GM23338 (cell line): ENCODE measurements at regions not wholly inside any gene's neighbourhood (a gene's known extent, or its start where the extent isn't known, plus 50 kb on each side); places are given as distances from the start of the nearest gene placed in this dataset.

Source experiments
- ATAC-seq: fragments of 200-7000 bp; cut with Tn5 transposase; 3 replicates; pipeline ENCODE4 v1.9.1; 2020
- DNase-seq: peaks from one replicate; pipeline ENCODE4 v3.0.0-alpha.2; 2015; ENCODE audit warnings: low spot score
- H2AFZ ChIP-seq: fragments of 200-600 bp; sonication (generic); 2 replicates; pipeline ENCODE4 v1.8.0; 2016; ENCODE audit warnings: antibody characterized with exemption, mild to moderate bottlenecking, moderate library complexity
- H3F3A ChIP-seq: fragments of 200-600 bp; sonication (generic); replicated peaks from 2 replicates; pipeline ENCODE4 v1.8.0; 2017; ENCODE audit warnings: antibody characterized with exemption, mixed run types, low read depth
- H3K27ac ChIP-seq: fragments of 200-600 bp; sonication (generic); 2 replicates; pipeline ENCODE4 v1.6.1; 2016; ENCODE audit warnings: low read depth
- H3K27me3 ChIP-seq: fragments of 200-600 bp; sonication (generic); 2 replicates; pipeline ENCODE4 v1.8.0; 2016; ENCODE audit warnings: mild to moderate bottlenecking, mixed run types, moderate library complexity; ENCODE audit not compliant: insufficient read depth
- H3K36me3 ChIP-seq: fragments of 200-600 bp; sonication (generic); 2 replicates; pipeline ENCODE4 v1.8.0; 2016; ENCODE audit warnings: mild to moderate bottlenecking; ENCODE audit not compliant: insufficient read depth
- H3K4me1 ChIP-seq: fragments of 200-600 bp; sonication (generic); 2 replicates; pipeline ENCODE4 v1.8.0; 2016; ENCODE audit warnings: mild to moderate bottlenecking, moderate library complexity; ENCODE audit not compliant: insufficient read depth
- H3K4me2 ChIP-seq: fragments of 200-600 bp; sonication (generic); 2 replicates; pipeline ENCODE4 v1.7.1; 2017; ENCODE audit warnings: mixed run types
- H3K4me3 ChIP-seq: fragments of 200-600 bp; sonication (generic); 2 replicates; pipeline ENCODE4 v1.6.1; 2016; ENCODE audit warnings: mixed run types
- H3K79me2 ChIP-seq: fragments of 200-600 bp; sonication (generic); replicated peaks from 2 replicates; pipeline ENCODE4 v1.8.0; 2017; ENCODE audit warnings: mild to moderate bottlenecking; ENCODE audit not compliant: insufficient read depth
- H3K9me2 ChIP-seq: fragments of 200-600 bp; sonication (generic); 2 replicates; pipeline ENCODE4 v1.8.0; 2017; ENCODE audit not compliant: insufficient read depth
- H4K20me1 ChIP-seq: fragments of 200-600 bp; sonication (generic); replicated peaks from 2 replicates; pipeline ENCODE4 v1.8.0; 2017; ENCODE audit warnings: mild to moderate bottlenecking; ENCODE audit not compliant: insufficient read depth
- H3K27ac Mint-ChIP-seq: 2 replicates; pipeline ENCODE4 v1.8.0; 2020; ENCODE audit warnings: inconsistent platforms, mild to moderate bottlenecking, moderate library complexity, mixed read lengths
- H3K27me3 Mint-ChIP-seq: 3 replicates; pipeline ENCODE4 v1.8.0; 2022; ENCODE audit warnings: low read depth, mild to moderate bottlenecking, moderate library complexity, mixed read lengths, inconsistent platforms; ENCODE audit not compliant: insufficient read depth, poor library complexity
- H3K36me3 Mint-ChIP-seq: 3 replicates; pipeline ENCODE4 v1.8.0; 2021; ENCODE audit warnings: low read depth, mild to moderate bottlenecking, inconsistent platforms, moderate library complexity, mixed read lengths
- H3K4me1 Mint-ChIP-seq: 3 replicates; pipeline ENCODE4 v1.8.0; 2020; ENCODE audit warnings: mild to moderate bottlenecking, inconsistent platforms, mixed read lengths
- H3K4me3 Mint-ChIP-seq: 3 replicates; pipeline ENCODE4 v1.8.0; 2021; ENCODE audit warnings: moderate library complexity, mild to moderate bottlenecking, inconsistent platforms, mixed read lengths
- H3K9me3 Mint-ChIP-seq: 3 replicates; pipeline ENCODE4 v1.8.0; 2020; ENCODE audit warnings: moderate library complexity, mild to moderate bottlenecking, inconsistent platforms, mixed read lengths
- CREB1 ChIP-seq: fragments of 250-450 bp; sonication (Bioruptor Pico); IDR thresholded peaks from 2 replicates; pipeline ENCODE4 v1.5.0; 2020; ENCODE audit warnings: low read depth, mild to moderate bottlenecking, moderate library complexity
- EZH2 ChIP-seq: fragments of 200-600 bp; sonication (generic); IDR thresholded peaks from one replicate; pipeline ENCODE4 v1.8.0; 2017; ENCODE audit warnings: antibody characterized with exemption, mild to moderate bottlenecking, low read depth; ENCODE audit not compliant: unreplicated experiment
- EZH2phosphoT487 ChIP-seq: fragments of 200-600 bp; sonication (generic); IDR thresholded peaks from one replicate; pipeline ENCODE4 v1.8.1; 2018; ENCODE audit warnings: antibody characterized with exemption; ENCODE audit not compliant: unreplicated experiment
- JUNB ChIP-seq: IDR thresholded peaks from one replicate; pipeline ENCODE4 v1.6.1; 2016; ENCODE audit warnings: antibody characterized with exemption; ENCODE audit not compliant: unreplicated experiment
- NANOG ChIP-seq: IDR thresholded peaks from 2 replicates; pipeline ENCODE4 v1.6.1; 2016; ENCODE audit warnings: antibody characterized with exemption, borderline replicate concordance
- STAT1 ChIP-seq: IDR thresholded peaks from one replicate; pipeline ENCODE4 v1.6.1; 2016; ENCODE audit warnings: antibody characterized with exemption; ENCODE audit not compliant: unreplicated experiment
- ZNF114 ChIP-seq: fragments of 250-450 bp; sonication (Bioruptor Pico); IDR thresholded peaks from 2 replicates; pipeline ENCODE4 v1.5.0; 2020; ENCODE audit warnings: mild to moderate bottlenecking, moderate library complexity
- TF ChIP-seq, protein P1 (sequence below): IDR thresholded peaks from 2 replicates; pipeline ENCODE4 v1.6.1; 2016; ENCODE audit warnings: antibody characterized with exemption
- TF ChIP-seq, protein P2 (sequence below), 2 experiments: fragments of 200-600 bp in 1 of 2; sonication (generic) in 1 of 2; conservative IDR thresholded peaks; 2 replicates each; pipeline versions ENCODE4 v1.5.1 to v1.6.1; 2016 to 2017; ENCODE audit warnings: antibody characterized with exemption in 2 of 2, low read depth in 2 of 2, mild to moderate bottlenecking in 2 of 2, moderate library complexity in 1 of 2
- TF ChIP-seq, protein P3 (sequence below): fragments of 250-450 bp; sonication (Bioruptor Pico); IDR thresholded peaks from 2 replicates; pipeline ENCODE4 v1.5.0; 2020; ENCODE audit warnings: mild to moderate bottlenecking, moderate library complexity
- TF ChIP-seq, protein P4 (sequence below): IDR thresholded peaks from one replicate; pipeline ENCODE4 v1.6.1; 2018; ENCODE audit warnings: antibody characterized with exemption; ENCODE audit not compliant: unreplicated experiment

DNA sequence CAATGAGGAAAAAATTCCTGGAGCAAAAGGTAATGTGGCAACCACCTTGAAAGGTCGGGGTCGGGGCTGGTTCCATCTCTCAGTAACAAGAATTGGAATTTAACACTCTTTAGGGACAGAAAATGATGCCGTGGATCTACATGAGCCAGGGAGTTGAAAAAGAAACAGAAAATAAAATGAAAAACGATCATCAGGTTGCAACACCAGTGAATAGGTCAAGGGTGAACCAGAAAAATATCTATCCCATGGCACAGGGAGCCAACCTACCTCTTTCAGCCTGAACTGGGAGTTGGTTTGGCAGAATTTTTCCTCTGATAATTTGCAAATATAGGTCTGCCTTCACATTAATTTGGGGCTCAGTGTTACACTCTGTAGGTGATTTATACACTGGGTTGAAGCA lies 93.7 kb downstream of the C4orf33 start:
- TF ChIP-seq, protein P1, sequence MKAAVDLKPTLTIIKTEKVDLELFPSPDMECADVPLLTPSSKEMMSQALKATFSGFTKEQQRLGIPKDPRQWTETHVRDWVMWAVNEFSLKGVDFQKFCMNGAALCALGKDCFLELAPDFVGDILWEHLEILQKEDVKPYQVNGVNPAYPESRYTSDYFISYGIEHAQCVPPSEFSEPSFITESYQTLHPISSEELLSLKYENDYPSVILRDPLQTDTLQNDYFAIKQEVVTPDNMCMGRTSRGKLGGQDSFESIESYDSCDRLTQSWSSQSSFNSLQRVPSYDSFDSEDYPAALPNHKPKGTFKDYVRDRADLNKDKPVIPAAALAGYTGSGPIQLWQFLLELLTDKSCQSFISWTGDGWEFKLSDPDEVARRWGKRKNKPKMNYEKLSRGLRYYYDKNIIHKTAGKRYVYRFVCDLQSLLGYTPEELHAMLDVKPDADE, result no peak
- TF ChIP-seq, protein P2, sequence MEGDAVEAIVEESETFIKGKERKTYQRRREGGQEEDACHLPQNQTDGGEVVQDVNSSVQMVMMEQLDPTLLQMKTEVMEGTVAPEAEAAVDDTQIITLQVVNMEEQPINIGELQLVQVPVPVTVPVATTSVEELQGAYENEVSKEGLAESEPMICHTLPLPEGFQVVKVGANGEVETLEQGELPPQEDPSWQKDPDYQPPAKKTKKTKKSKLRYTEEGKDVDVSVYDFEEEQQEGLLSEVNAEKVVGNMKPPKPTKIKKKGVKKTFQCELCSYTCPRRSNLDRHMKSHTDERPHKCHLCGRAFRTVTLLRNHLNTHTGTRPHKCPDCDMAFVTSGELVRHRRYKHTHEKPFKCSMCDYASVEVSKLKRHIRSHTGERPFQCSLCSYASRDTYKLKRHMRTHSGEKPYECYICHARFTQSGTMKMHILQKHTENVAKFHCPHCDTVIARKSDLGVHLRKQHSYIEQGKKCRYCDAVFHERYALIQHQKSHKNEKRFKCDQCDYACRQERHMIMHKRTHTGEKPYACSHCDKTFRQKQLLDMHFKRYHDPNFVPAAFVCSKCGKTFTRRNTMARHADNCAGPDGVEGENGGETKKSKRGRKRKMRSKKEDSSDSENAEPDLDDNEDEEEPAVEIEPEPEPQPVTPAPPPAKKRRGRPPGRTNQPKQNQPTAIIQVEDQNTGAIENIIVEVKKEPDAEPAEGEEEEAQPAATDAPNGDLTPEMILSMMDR (conservative IDR thresholded peaks at IDR 0.05; ENCODE audit: low read depth in 2 of 2), result no peak
- no peak for TF ChIP-seq STAT1
- TF ChIP-seq JUNB, result no peak
- TF ChIP-seq ZNF114 (CRISPR knock-in tag), result no peak
- TF ChIP-seq, protein P3, sequence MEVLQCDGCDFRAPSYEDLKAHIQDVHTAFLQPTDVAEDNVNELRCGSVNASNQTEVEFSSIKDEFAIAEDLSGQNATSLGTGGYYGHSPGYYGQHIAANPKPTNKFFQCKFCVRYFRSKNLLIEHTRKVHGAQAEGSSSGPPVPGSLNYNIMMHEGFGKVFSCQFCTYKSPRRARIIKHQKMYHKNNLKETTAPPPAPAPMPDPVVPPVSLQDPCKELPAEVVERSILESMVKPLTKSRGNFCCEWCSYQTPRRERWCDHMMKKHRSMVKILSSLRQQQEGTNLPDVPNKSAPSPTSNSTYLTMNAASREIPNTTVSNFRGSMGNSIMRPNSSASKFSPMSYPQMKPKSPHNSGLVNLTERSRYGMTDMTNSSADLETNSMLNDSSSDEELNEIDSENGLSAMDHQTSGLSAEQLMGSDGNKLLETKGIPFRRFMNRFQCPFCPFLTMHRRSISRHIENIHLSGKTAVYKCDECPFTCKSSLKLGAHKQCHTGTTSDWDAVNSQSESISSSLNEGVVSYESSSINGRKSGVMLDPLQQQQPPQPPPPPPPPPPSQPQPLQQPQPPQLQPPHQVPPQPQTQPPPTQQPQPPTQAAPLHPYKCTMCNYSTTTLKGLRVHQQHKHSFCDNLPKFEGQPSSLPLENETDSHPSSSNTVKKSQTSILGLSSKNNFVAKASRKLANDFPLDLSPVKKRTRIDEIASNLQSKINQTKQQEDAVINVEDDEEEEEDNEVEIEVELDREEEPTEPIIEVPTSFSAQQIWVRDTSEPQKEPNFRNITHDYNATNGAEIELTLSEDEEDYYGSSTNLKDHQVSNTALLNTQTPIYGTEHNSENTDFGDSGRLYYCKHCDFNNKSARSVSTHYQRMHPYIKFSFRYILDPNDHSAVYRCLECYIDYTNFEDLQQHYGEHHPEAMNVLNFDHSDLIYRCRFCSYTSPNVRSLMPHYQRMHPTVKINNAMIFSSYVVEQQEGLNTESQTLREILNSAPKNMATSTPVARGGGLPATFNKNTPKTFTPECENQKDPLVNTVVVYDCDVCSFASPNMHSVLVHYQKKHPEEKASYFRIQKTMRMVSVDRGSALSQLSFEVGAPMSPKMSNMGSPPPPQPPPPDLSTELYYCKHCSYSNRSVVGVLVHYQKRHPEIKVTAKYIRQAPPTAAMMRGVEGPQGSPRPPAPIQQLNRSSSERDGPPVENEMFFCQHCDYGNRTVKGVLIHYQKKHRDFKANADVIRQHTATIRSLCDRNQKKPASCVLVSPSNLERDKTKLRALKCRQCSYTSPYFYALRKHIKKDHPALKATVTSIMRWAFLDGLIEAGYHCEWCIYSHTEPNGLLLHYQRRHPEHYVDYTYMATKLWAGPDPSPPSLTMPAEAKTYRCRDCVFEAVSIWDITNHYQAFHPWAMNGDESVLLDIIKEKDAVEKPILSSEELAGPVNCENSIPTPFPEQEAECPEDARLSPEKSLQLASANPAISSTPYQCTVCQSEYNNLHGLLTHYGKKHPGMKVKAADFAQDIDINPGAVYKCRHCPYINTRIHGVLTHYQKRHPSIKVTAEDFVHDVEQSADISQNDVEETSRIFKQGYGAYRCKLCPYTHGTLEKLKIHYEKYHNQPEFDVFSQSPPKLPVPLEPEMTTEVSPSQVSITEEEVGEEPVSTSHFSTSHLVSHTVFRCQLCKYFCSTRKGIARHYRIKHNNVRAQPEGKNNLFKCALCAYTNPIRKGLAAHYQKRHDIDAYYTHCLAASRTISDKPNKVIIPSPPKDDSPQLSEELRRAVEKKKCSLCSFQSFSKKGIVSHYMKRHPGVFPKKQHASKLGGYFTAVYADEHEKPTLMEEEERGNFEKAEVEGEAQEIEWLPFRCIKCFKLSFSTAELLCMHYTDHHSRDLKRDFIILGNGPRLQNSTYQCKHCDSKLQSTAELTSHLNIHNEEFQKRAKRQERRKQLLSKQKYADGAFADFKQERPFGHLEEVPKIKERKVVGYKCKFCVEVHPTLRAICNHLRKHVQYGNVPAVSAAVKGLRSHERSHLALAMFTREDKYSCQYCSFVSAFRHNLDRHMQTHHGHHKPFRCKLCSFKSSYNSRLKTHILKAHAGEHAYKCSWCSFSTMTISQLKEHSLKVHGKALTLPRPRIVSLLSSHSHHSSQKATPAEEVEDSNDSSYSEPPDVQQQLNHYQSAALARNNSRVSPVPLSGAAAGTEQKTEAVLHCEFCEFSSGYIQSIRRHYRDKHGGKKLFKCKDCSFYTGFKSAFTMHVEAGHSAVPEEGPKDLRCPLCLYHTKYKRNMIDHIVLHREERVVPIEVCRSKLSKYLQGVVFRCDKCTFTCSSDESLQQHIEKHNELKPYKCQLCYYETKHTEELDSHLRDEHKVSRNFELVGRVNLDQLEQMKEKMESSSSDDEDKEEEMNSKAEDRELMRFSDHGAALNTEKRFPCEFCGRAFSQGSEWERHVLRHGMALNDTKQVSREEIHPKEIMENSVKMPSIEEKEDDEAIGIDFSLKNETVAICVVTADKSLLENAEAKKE (CRISPR knock-in tag), result no peak
- no peak for TF ChIP-seq NANOG
- no peak for TF ChIP-seq EZH2phosphoT487
- TF ChIP-seq, protein P4, sequence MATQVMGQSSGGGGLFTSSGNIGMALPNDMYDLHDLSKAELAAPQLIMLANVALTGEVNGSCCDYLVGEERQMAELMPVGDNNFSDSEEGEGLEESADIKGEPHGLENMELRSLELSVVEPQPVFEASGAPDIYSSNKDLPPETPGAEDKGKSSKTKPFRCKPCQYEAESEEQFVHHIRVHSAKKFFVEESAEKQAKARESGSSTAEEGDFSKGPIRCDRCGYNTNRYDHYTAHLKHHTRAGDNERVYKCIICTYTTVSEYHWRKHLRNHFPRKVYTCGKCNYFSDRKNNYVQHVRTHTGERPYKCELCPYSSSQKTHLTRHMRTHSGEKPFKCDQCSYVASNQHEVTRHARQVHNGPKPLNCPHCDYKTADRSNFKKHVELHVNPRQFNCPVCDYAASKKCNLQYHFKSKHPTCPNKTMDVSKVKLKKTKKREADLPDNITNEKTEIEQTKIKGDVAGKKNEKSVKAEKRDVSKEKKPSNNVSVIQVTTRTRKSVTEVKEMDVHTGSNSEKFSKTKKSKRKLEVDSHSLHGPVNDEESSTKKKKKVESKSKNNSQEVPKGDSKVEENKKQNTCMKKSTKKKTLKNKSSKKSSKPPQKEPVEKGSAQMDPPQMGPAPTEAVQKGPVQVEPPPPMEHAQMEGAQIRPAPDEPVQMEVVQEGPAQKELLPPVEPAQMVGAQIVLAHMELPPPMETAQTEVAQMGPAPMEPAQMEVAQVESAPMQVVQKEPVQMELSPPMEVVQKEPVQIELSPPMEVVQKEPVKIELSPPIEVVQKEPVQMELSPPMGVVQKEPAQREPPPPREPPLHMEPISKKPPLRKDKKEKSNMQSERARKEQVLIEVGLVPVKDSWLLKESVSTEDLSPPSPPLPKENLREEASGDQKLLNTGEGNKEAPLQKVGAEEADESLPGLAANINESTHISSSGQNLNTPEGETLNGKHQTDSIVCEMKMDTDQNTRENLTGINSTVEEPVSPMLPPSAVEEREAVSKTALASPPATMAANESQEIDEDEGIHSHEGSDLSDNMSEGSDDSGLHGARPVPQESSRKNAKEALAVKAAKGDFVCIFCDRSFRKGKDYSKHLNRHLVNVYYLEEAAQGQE, result no peak
- TF ChIP-seq CREB1, result no peak
- TF ChIP-seq EZH2, result no peak
- no peaks in the 10 kb centered on the region for H3K27me3 Mint-ChIP-seq
- H3K36me3 Mint-ChIP-seq, result no peaks in the 10 kb centered on the region
- DNase-seq (no peak), ATAC-seq (no peak)
- Histone ChIP-seq H3F3A (no peaks in the 10 kb centered on the region), H3K27me3 (no peaks in the 10 kb centered on the region), H3K36me3 (no peaks in the 10 kb centered on the region), H3K4me2 (no peak overlapping the region), H2AFZ (no peak overlapping the region), H3K4me1 (no peaks in the 10 kb centered on the region), H3K9me2 (no peaks in the 10 kb centered on the region), H3K4me3 (no peak overlapping the region), H3K79me2 (no peaks in the 10 kb centered on the region), H3K27ac (no peak overlapping the region), H4K20me1 (no peaks in the 10 kb centered on the region)
- no peak overlapping the region for H3K27ac Mint-ChIP-seq
- H3K9me3 Mint-ChIP-seq, result no peaks in the 10 kb centered on the region
- H3K4me3 Mint-ChIP-seq, result no peak overlapping the region
- H3K4me1 Mint-ChIP-seq, result no peaks in the 10 kb centered on the region
